ENCODE measurements at regions not wholly inside any gene's neighbourhood (a gene's known extent, or its start where the extent isn't known, plus 50 kb on each side); places are given as distances from the start of the nearest gene placed in this dataset.

DNA sequence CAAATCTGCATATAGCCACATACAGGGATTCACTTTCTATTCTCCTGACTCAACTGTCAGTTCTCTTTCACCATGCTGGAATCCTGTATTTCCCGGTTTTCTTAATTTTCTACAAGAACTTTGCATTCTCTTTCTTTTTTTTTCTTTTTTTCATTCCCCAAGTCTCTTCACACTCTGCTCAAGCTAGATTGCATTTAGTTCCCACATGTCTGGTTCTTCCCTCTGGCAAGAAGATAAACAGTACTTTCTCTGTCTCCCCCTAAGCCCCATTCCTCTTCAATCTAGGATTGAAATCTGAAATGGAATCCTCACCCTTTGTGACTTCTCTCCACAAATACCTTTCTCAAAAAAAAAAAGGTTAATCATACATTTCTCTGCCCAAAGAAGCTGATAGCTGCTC lies 64.2 kb upstream of the SLC12A2 start:
- H4K12ac ChIP-seq (ENCODE audit: low read depth, low read length): no peak overlapping the region
- H2BK120ac ChIP-seq (ENCODE audit: insufficient read depth, low read length, poor library complexity): no peak overlapping the region
- no peaks in the 10 kb centered on the region for H3K27me3 ChIP-seq (ENCODE audit: insufficient read depth, low read length)
- peaks cover 4 to 13% of the 10 kb centered on the region in 2 experiments for H3K4me1 ChIP-seq (ENCODE audit: control insufficient read depth in 1 of 2, insufficient read depth in 2 of 2, low read length in 2 of 2)
- H3K4ac ChIP-seq (ENCODE audit: low read depth, low read length): no peak overlapping the region
- H3K4me2 ChIP-seq (ENCODE audit: low read length): no peak overlapping the region
- H3K4me3 ChIP-seq (ENCODE audit: low read depth, low read length): no peak overlapping the region
- H2AK5ac ChIP-seq (ENCODE audit: low read length): no peak overlapping the region
- H3K23ac ChIP-seq (ENCODE audit: low read length): no peak overlapping the region
- WGBS (ENCODE audit: extremely low coverage, insufficient coverage, insufficient read length): no CpG with 5 or more reads among the region's 1 CpG
- no peak overlapping the region for H3K14ac ChIP-seq (ENCODE audit: low read length)
- peak overlapping the region; percentile 82 for H3K27ac ChIP-seq (ENCODE audit: low read depth, low read length)
- no peak overlapping the region for H2AFZ ChIP-seq (ENCODE audit: insufficient read depth, low read length, poor library complexity)
- no peaks in the 10 kb centered on the region for H3K36me3 ChIP-seq (ENCODE audit: control insufficient read depth in 1 of 2, insufficient read depth in 2 of 2, low read length in 2 of 2)
- H2BK5ac ChIP-seq (ENCODE audit: low read depth, low read length, poor library complexity): no peak overlapping the region
- H3K9ac ChIP-seq (ENCODE audit: low read length): no peak overlapping the region
- H2BK12ac ChIP-seq (ENCODE audit: low read length): no peak overlapping the region
- no peaks in the 10 kb centered on the region for H3K9me3 ChIP-seq (ENCODE audit: insufficient read depth, low read depth, low read length)
- peaks cover 4% of the 10 kb centered on the region for H3K79me1 ChIP-seq (ENCODE audit: low read length)
- H4K91ac ChIP-seq (ENCODE audit: low read depth, low read length): no peak overlapping the region
- H3K18ac ChIP-seq (ENCODE audit: low read length): no peak overlapping the region
- no peak overlapping the region for H4K8ac ChIP-seq (ENCODE audit: low read depth, low read length)
- H3K79me2 ChIP-seq (ENCODE audit: control insufficient read depth, insufficient read depth, low read length, poor library complexity): no peaks in the 10 kb centered on the region
- peak; percentile 32 to 93 for DNase-seq

GRCh38 chr5:128020012-128020411 lies 63.6 kb upstream of the SLC12A2 start:
- Histone ChIP-seq H2AK5ac (ENCODE audit: low read length) (no peak overlapping the region), H3K4ac (ENCODE audit: low read depth, low read length) (no peak overlapping the region), H3K27me3 (ENCODE audit: insufficient read depth, low read length) (no peaks in the 10 kb centered on the region), H3K79me2 (ENCODE audit: control insufficient read depth, insufficient read depth, low read length, poor library complexity) (no peaks in the 10 kb centered on the region), H3K79me1 (ENCODE audit: low read length) (peaks cover 4% of the 10 kb centered on the region), H3K23ac (ENCODE audit: low read length) (no peak overlapping the region), H4K12ac (ENCODE audit: low read depth, low read length) (no peak overlapping the region), H2AFZ (ENCODE audit: insufficient read depth, low read length, poor library complexity) (no peak overlapping the region), H3K4me1 (ENCODE audit: control insufficient read depth in 1 of 2, insufficient read depth in 2 of 2, low read length in 2 of 2) (peaks cover 4 to 13% of the 10 kb centered on the region in 2 experiments), H2BK120ac (ENCODE audit: insufficient read depth, low read length, poor library complexity) (no peak overlapping the region), H3K14ac (ENCODE audit: low read length) (no peak overlapping the region), H4K91ac (ENCODE audit: low read depth, low read length) (peak overlapping the region; percentile 19), H3K4me2 (ENCODE audit: low read length) (no peak overlapping the region), H2BK12ac (ENCODE audit: low read length) (no peak overlapping the region), H4K8ac (ENCODE audit: low read depth, low read length) (no peak overlapping the region), H3K9me3 (ENCODE audit: insufficient read depth, low read depth, low read length) (no peaks in the 10 kb centered on the region), H3K9ac (ENCODE audit: low read length) (no peak overlapping the region), H3K36me3 (ENCODE audit: control insufficient read depth in 1 of 2, insufficient read depth in 2 of 2, low read length in 2 of 2) (no peaks in the 10 kb centered on the region), H3K27ac (ENCODE audit: low read depth, low read length) (peak overlapping the region; percentile 43), H2BK5ac (ENCODE audit: low read depth, low read length, poor library complexity) (no peak overlapping the region), H3K18ac (ENCODE audit: low read length) (no peak overlapping the region), H3K4me3 (ENCODE audit: low read depth, low read length) (no peak overlapping the region)
- no CpG with 5 or more reads among the region's 1 CpG for WGBS (ENCODE audit: extremely low coverage, insufficient coverage, insufficient read length)
- DNase-seq: peak; percentile 85 to 92

DNA sequence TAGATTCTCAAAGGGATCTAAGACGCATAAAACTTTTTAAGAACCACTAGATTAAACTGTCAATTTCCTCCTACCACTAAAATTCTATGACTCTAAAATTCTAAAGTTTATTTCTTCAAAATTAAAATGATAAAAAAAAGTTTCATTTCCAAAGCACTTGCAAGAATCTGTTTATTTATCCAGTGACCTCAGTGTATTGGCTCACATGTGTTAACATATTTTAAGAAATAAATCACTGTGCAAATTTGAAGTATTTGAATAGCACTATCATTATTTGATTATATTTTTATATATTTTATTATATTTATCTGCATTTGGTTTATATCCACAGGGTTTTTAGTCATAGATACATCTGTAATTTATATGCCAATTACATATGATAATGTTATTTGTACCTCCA lies 62.2 kb upstream of the SLC12A2 start:
- no peaks in the 10 kb centered on the region for H3K36me3 ChIP-seq (ENCODE audit: control insufficient read depth in 1 of 2, insufficient read depth in 2 of 2, low read length in 2 of 2)
- no CpG with 5 or more reads among the region's 1 CpG for WGBS (ENCODE audit: extremely low coverage, insufficient coverage, insufficient read length)
- H3K4me1 ChIP-seq (ENCODE audit: control insufficient read depth in 1 of 2, insufficient read depth in 2 of 2, low read length in 2 of 2): peaks cover 4 to 13% of the 10 kb centered on the region in 2 experiments

More for the DNA sequence above, 62.2 kb upstream of the SLC12A2 start:
- H2AFZ ChIP-seq (ENCODE audit: insufficient read depth, low read length, poor library complexity): no peak overlapping the region
- H3K4me2 ChIP-seq (ENCODE audit: low read length): no peak overlapping the region
- no peak overlapping the region for H3K23ac ChIP-seq (ENCODE audit: low read length)
- no peak overlapping the region for H2BK12ac ChIP-seq (ENCODE audit: low read length)
- H3K9me3 ChIP-seq (ENCODE audit: insufficient read depth, low read depth, low read length): no peaks in the 10 kb centered on the region
- no peak overlapping the region for H2BK120ac ChIP-seq (ENCODE audit: insufficient read depth, low read length, poor library complexity)
- H3K79me1 ChIP-seq (ENCODE audit: low read length): peaks cover 4% of the 10 kb centered on the region
- no peak overlapping the region for H3K4me3 ChIP-seq (ENCODE audit: low read depth, low read length)
- H3K9ac ChIP-seq (ENCODE audit: low read length): no peak overlapping the region
- no peak overlapping the region for H3K14ac ChIP-seq (ENCODE audit: low read length)
- no peak overlapping the region for H4K8ac ChIP-seq (ENCODE audit: low read depth, low read length)
- H4K91ac ChIP-seq (ENCODE audit: low read depth, low read length): no peak overlapping the region
- H3K79me2 ChIP-seq (ENCODE audit: control insufficient read depth, insufficient read depth, low read length, poor library complexity): no peaks in the 10 kb centered on the region
- no peak overlapping the region for H2AK5ac ChIP-seq (ENCODE audit: low read length)
- no peak overlapping the region for H3K4ac ChIP-seq (ENCODE audit: low read depth, low read length)
- no peak overlapping the region for H2BK5ac ChIP-seq (ENCODE audit: low read depth, low read length, poor library complexity)
- no peak overlapping the region for H4K12ac ChIP-seq (ENCODE audit: low read depth, low read length)
- no peak for DNase-seq
- no peak overlapping the region for H3K27ac ChIP-seq (ENCODE audit: low read depth, low read length)
- no peaks in the 10 kb centered on the region for H3K27me3 ChIP-seq (ENCODE audit: insufficient read depth, low read length)
- H3K18ac ChIP-seq (ENCODE audit: low read length): no peak overlapping the region
